IMR-90 (cell line): ENCODE measurements at regions not wholly inside any gene's neighbourhood (a gene's known extent, or its start where the extent isn't known, plus 50 kb on each side); places are given as distances from the start of the nearest gene placed in this dataset.

Experiments
- ATAC-seq: fragments of 200-7000 bp; cut with Tn5 transposase; 2 replicates; pipeline ENCODE4 v1.9.1; 2020; ENCODE audit warnings: low read depth, mild to moderate bottlenecking, moderate library complexity
- BruUV-seq: library from RNA; stranded (reverse); fragments of 400-500 nt; replicated peaks from 2 replicates; lab custom pipeline; 2021; lab: Mats Ljungman, UMichigan
- CTCF ChIA-PET: fragments of 300-600 bp; formaldehyde crosslinking; extraction: SDS; loops from one replicate; lab custom pipeline; 2021; ENCODE audit warnings: antibody characterized with exemption; lab: Yijun Ruan, JAX
- POLR2A ChIA-PET: fragments of 300-600 bp; sonication (Branson Sonifier 250); formaldehyde crosslinking; loops from one replicate; lab custom pipeline; 2022; ENCODE audit warnings: antibody characterized with exemption; ENCODE audit not compliant: unreplicated experiment; lab: Charles Lee
- DNase-seq: peaks from one replicate; pipeline ENCODE4 v3.0.0; 2013
- H2AFZ ChIP-seq: replicated peaks from 2 replicates; pipeline ENCODE3; 2013; ENCODE audit warnings: low read length, mild to moderate bottlenecking; ENCODE audit not compliant: poor library complexity
- H2AK5ac ChIP-seq: 2 replicates; pipeline ENCODE4 v1.6.1; 2013; ENCODE audit warnings: low read depth, low read length, inconsistent platforms
- H2AK9ac ChIP-seq: replicated peaks from 2 replicates; pipeline ENCODE3; 2013; ENCODE audit warnings: mild to moderate bottlenecking, low read depth, low read length, moderate library complexity; ENCODE audit not compliant: poor library complexity
- H2BK120ac ChIP-seq: 2 replicates; pipeline ENCODE4 v1.6.1; 2013; ENCODE audit warnings: low read depth, low read length, inconsistent platforms
- H2BK15ac ChIP-seq: 3 replicates; pipeline ENCODE4 v1.6.1; 2013; ENCODE audit warnings: low read depth, low read length, inconsistent platforms
- H2BK20ac ChIP-seq: 2 replicates; pipeline ENCODE4 v1.6.1; 2013; ENCODE audit warnings: low read depth, mild to moderate bottlenecking, inconsistent platforms, low read length, moderate library complexity
- H2BK5ac ChIP-seq: 2 replicates; pipeline ENCODE4 v1.6.1; 2013; ENCODE audit warnings: mild to moderate bottlenecking, low read depth, low read length, inconsistent platforms; ENCODE audit not compliant: poor library complexity, severe bottlenecking
- H3K14ac ChIP-seq: replicated peaks from 2 replicates; pipeline ENCODE4 v1.6.1; 2013; ENCODE audit warnings: low read depth, low read length, inconsistent platforms
- H3K18ac ChIP-seq: 2 replicates; pipeline ENCODE4 v1.6.1; 2013; ENCODE audit warnings: low read depth, low read length, control low read depth
- H3K23ac ChIP-seq: 2 replicates; pipeline ENCODE4 v1.6.1; 2013; ENCODE audit warnings: low read depth, low read length, inconsistent platforms
- H3K27ac ChIP-seq: 2 replicates; pipeline ENCODE4 v1.5.1; 2013; ENCODE audit warnings: mild to moderate bottlenecking, control low read depth, low read length; ENCODE audit not compliant: insufficient read depth
- H3K27me3 ChIP-seq: 2 replicates; pipeline ENCODE4 v1.6.1; 2013; ENCODE audit warnings: low read length; ENCODE audit not compliant: control insufficient read depth, insufficient read depth
- H3K36me3 ChIP-seq: 2 replicates; pipeline ENCODE4 v1.6.1; 2013; ENCODE audit warnings: low read length, mixed read lengths; ENCODE audit not compliant: control insufficient read depth, insufficient read depth
- H3K4ac ChIP-seq: 2 replicates; pipeline ENCODE4 v1.6.1; 2013; ENCODE audit warnings: low read depth, low read length, inconsistent platforms
- H3K4me1 ChIP-seq: 2 replicates; pipeline ENCODE4 v1.6.1; 2013; ENCODE audit warnings: low read length, mixed read lengths; ENCODE audit not compliant: control insufficient read depth, insufficient read depth
- H3K4me2 ChIP-seq: 2 replicates; pipeline ENCODE4 v1.6.1; 2013; ENCODE audit warnings: low read depth, mild to moderate bottlenecking, control low read depth, low read length, moderate library complexity
- H3K4me3 ChIP-seq: 2 replicates; pipeline ENCODE4 v1.5.1; 2013; ENCODE audit warnings: low read depth, mild to moderate bottlenecking, control low read depth, low read length, moderate library complexity; ENCODE audit not compliant: insufficient read depth
- H3K56ac ChIP-seq: 2 replicates; pipeline ENCODE4 v1.6.1; 2013; ENCODE audit warnings: low read length, inconsistent platforms; ENCODE audit not compliant: insufficient read depth; ENCODE audit errors: extremely low read depth
- H3K79me1 ChIP-seq, 2 experiments: 2 replicates each; pipeline ENCODE4 v1.6.1; 2013; ENCODE audit warnings: low read length in 2 of 2, inconsistent platforms in 1 of 2, low read depth in 1 of 2
- H3K9ac ChIP-seq: 2 replicates; pipeline ENCODE4 v1.6.1; 2013; ENCODE audit warnings: low read depth, low read length, control low read depth
- H3K9me1 ChIP-seq: 2 replicates; pipeline ENCODE4 v1.6.1; 2013; ENCODE audit warnings: low read length, inconsistent platforms; ENCODE audit not compliant: insufficient read depth
- H3K9me3 ChIP-seq: 2 replicates; pipeline ENCODE4 v1.6.1; 2013; ENCODE audit warnings: low read length; ENCODE audit not compliant: control insufficient read depth, insufficient read depth
- H4K20me1 ChIP-seq: 2 replicates; pipeline ENCODE4 v1.6.1; 2013; ENCODE audit warnings: low read length, inconsistent platforms; ENCODE audit not compliant: insufficient read depth
- H4K5ac ChIP-seq: 2 replicates; pipeline ENCODE4 v1.6.1; 2013; ENCODE audit warnings: mild to moderate bottlenecking, low read depth, low read length, control low read depth
- H4K8ac ChIP-seq, 2 experiments: 2 replicates each; pipeline ENCODE4 v1.6.1; 2013; ENCODE audit warnings: low read depth in 2 of 2, low read length in 2 of 2, control low read depth in 1 of 2, inconsistent platforms in 1 of 2
- H4K91ac ChIP-seq: 2 replicates; pipeline ENCODE4 v1.6.1; 2013; ENCODE audit warnings: low read depth, low read length, inconsistent platforms; ENCODE audit not compliant: insufficient read depth
- BHLHE40 ChIP-seq: fragments of 150-350 bp; IDR thresholded peaks from 2 replicates; pipeline ENCODE4 v1.6.1; 2016; ENCODE audit warnings: mild to moderate bottlenecking, low read depth, low read length
- MAFK ChIP-seq: IDR thresholded peaks from 2 replicates; pipeline ENCODE4 v1.6.1; 2012; ENCODE audit warnings: low read depth, low read length, improper control_type of control experiment
- SMC3 ChIP-seq: fragments of 150-350 bp; IDR thresholded peaks from 2 replicates; pipeline ENCODE4 v1.6.1; 2016; ENCODE audit warnings: low read depth, mild to moderate bottlenecking, antibody characterized with exemption, low read length, moderate library complexity
- WGBS, 2 experiments: methylation state at CpG; one replicate each; pipeline versions ENCODE4 v1.1.5 to v1.1.7; 2013; ENCODE audit warnings: missing lambda C conversion rate in 2 of 2; ENCODE audit not compliant: insufficient read length in 1 of 2; ENCODE audit errors: extremely low coverage in 2 of 2; 5-methylcytosine and 5-hydroxymethylcytosine counted together
- dilution Hi-C: fragments of 300-500 bp; cut with HindIII; formaldehyde crosslinking; loops from one replicate; pipeline ENCODE4 v1.14.3; 2018; ENCODE audit warnings: low sequenced_read_pairs; ENCODE audit not compliant: unreplicated experiment
- in situ Hi-C: fragments of 300-500 bp; cut with MboI; formaldehyde crosslinking; loops from 3 replicates; pipeline ENCODE4 v1.14.3; 2019; ENCODE audit warnings: low sequenced_read_pairs, inconsistent platforms, mixed read lengths
- intact Hi-C: fragments of 100-400 bp; cut with micrococcal nuclease; formaldehyde crosslinking; loops from 2 replicates; pipeline ENCODE4 v1.10.0; 2022

- Histone ChIP-seq H2AK5ac (peak overlapping the region; percentile 21; the same call in 1 of the 2 replicates), H4K8ac (peak overlapping the region in 1 of 2 experiments; percentile 47; a peak in 1 of 4 replicates), H2BK5ac (peak overlapping the region; percentile 19), H3K14ac (0 out of 2 replicates have a peak overlapping the region, but pooled peaks have one; percentile 51), H3K9me1 (no peaks in the 10 kb centered on the region), H3K79me1 (no peaks in the 10 kb centered on the region), H3K4me1 (0 out of 2 replicates have a peak, but pooled peaks cover 4% of the 10 kb centered on the region), H3K4ac (peak overlapping the region; percentile 85), H3K27ac (no peak overlapping the region), H3K23ac (peak overlapping the region; percentile 29; the same call in 1 of the 2 replicates), H3K4me3 (no peak overlapping the region), H2BK20ac (peak overlapping the region; percentile 82), H2AFZ (peak overlapping the region; percentile 19), H3K9me3 (peaks cover 2% of the 10 kb centered on the region; the same call in 1 of the 2 replicates), H3K4me2 (no peak overlapping the region), H4K20me1 (no peaks in the 10 kb centered on the region), H3K9ac (no peak overlapping the region), H2BK120ac (peak overlapping the region; percentile 71), H4K5ac (peak overlapping the region; percentile 56; the same call in 1 of the 2 replicates), H2AK9ac (no peak overlapping the region), H2BK15ac (peak overlapping the region; percentile 40; the same call in 1 of the 3 replicates), H4K91ac (no peak overlapping the region; the same call in 1 of the 2 replicates), H3K18ac (peak overlapping the region; percentile 81), H3K36me3 (no peaks in the 10 kb centered on the region), H3K27me3 (no peaks in the 10 kb centered on the region), H3K56ac (peak overlapping the region; percentile 13; the same call in 1 of the 2 replicates)
- DNase-seq (no peak), ATAC-seq (no peak)
- ChIA-PET POLR2A (no interaction called here), CTCF (no interaction called here)
- WGBS, 2 experiments: no CpG with 5 or more reads among the region's 3 CpGs
- no TSS peak for BruUV-seq
- dilution Hi-C loops: no loop called here
- in situ Hi-C loops: loop anchor here (25.0 kb wide), 1 partner anchor 524 kb away; no protein-coding TSS in a partner anchor
- TF ChIP-seq SMC3: no peak
- no peak for TF ChIP-seq BHLHE40
- no peak for TF ChIP-seq MAFK
- intact Hi-C loops: no loop called here
Measured at GRCh38 chr13:53136554-53137215, 108.1 kb downstream of the OLFM4 start.
